ENCODE measurements at regions not wholly inside any gene's neighbourhood (a gene's known extent, or its start where the extent isn't known, plus 50 kb on each side); places are given as distances from the start of the nearest gene placed in this dataset.

- TF ChIP-seq CTCF (IDR thresholded peaks at IDR 0.05; ENCODE audit: insufficient read depth, low read length, poor library complexity, severe bottlenecking), result no peak
- Histone ChIP-seq H3K4me3 (ENCODE audit: low read depth, low read length) (no peak overlapping the region), H3K27me3 (ENCODE audit: control insufficient read depth, insufficient read depth, low read length) (no peaks in the 10 kb centered on the region), H3K36me3 (ENCODE audit: control insufficient read depth, insufficient read depth, low read length) (no peaks in the 10 kb centered on the region)
- no peak for DNase-seq (ENCODE audit: low read depth)
These were observed 195.5 kb downstream of the ANAPC1 start for GRCh38 chr2:111688482-111688881.

GRCh38 chr2:111689174-111689573 is 194.8 kb downstream of the ANAPC1 start:
- H3K36me3 ChIP-seq (ENCODE audit: control insufficient read depth, insufficient read depth, low read length), result no peaks in the 10 kb centered on the region
- DNase-seq (ENCODE audit: low read depth), result no peak
- TF ChIP-seq CTCF (IDR thresholded peaks at IDR 0.05; ENCODE audit: insufficient read depth, low read length, poor library complexity, severe bottlenecking), result no peak
- H3K27me3 ChIP-seq (ENCODE audit: control insufficient read depth, insufficient read depth, low read length), result no peaks in the 10 kb centered on the region
- no peak overlapping the region for H3K4me3 ChIP-seq (ENCODE audit: low read depth, low read length)

- H3K36me3 ChIP-seq (ENCODE audit: control insufficient read depth, insufficient read depth, low read length), result no peaks in the 10 kb centered on the region
- no peaks in the 10 kb centered on the region for H3K27me3 ChIP-seq (ENCODE audit: control insufficient read depth, insufficient read depth, low read length)
- no peak overlapping the region for H3K4me3 ChIP-seq (ENCODE audit: low read depth, low read length)
- no peak for DNase-seq (ENCODE audit: low read depth)
- TF ChIP-seq CTCF (IDR thresholded peaks at IDR 0.05; ENCODE audit: insufficient read depth, low read length, poor library complexity, severe bottlenecking), result no peak
These were observed 194.1 kb downstream of the ANAPC1 start for GRCh38 chr2:111689941-111690340.

GRCh38 chr2:111691164-111691875 is 192.7 kb downstream of the ANAPC1 start:
- Histone ChIP-seq H3K4me3 (ENCODE audit: low read depth, low read length) (no peak overlapping the region), H3K27me3 (ENCODE audit: control insufficient read depth, insufficient read depth, low read length) (no peaks in the 10 kb centered on the region), H3K36me3 (ENCODE audit: control insufficient read depth, insufficient read depth, low read length) (no peaks in the 10 kb centered on the region)
- DNase-seq (ENCODE audit: low read depth), result no peak
- TF ChIP-seq CTCF (IDR thresholded peaks at IDR 0.05; ENCODE audit: insufficient read depth, low read length, poor library complexity, severe bottlenecking), result no peak

GRCh38 chr2:111692311-111692710 is 191.7 kb downstream of the ANAPC1 start:
- H3K27me3 ChIP-seq (ENCODE audit: control insufficient read depth, insufficient read depth, low read length), result no peaks in the 10 kb centered on the region
- H3K36me3 ChIP-seq (ENCODE audit: control insufficient read depth, insufficient read depth, low read length), result no peaks in the 10 kb centered on the region
- H3K4me3 ChIP-seq (ENCODE audit: low read depth, low read length), result no peak overlapping the region
- DNase-seq (ENCODE audit: low read depth), result no peak
- no peak for TF ChIP-seq CTCF (IDR thresholded peaks at IDR 0.05; ENCODE audit: insufficient read depth, low read length, poor library complexity, severe bottlenecking)

GRCh38 chr2:111694700-111695101 is 189.3 kb downstream of the ANAPC1 start:
- no peak overlapping the region for H3K4me3 ChIP-seq (ENCODE audit: low read depth, low read length)
- no peaks in the 10 kb centered on the region for H3K36me3 ChIP-seq (ENCODE audit: control insufficient read depth, insufficient read depth, low read length)
- no peak for DNase-seq (ENCODE audit: low read depth)
- no peak for TF ChIP-seq CTCF (IDR thresholded peaks at IDR 0.05; ENCODE audit: insufficient read depth, low read length, poor library complexity, severe bottlenecking)
- no peaks in the 10 kb centered on the region for H3K27me3 ChIP-seq (ENCODE audit: control insufficient read depth, insufficient read depth, low read length)

Measured in kidney epithelial cell (primary cell).